ENCODE measurements at regions not wholly inside any gene's neighbourhood (a gene's known extent, or its start where the extent isn't known, plus 50 kb on each side); places are given as distances from the start of the nearest gene placed in this dataset.
"Not testable (repeated sequence)": the region's sequence is repeated elsewhere in the genome, so short reads cannot be mapped to it uniquely, and the experiment has no call there.

- DNase-seq; H3K4me3 ChIP-seq (ENCODE audit: low read depth, low read length); H3K36me3 ChIP-seq; H3K27me3 ChIP-seq; H3K4me1 ChIP-seq; H3K9me3 ChIP-seq: not testable (repeated sequence)
Observed at GRCh38 chr2:242116676-242117075, 247.1 kb downstream of the RTP5 start.

- not testable (repeated sequence) for H3K4me1 ChIP-seq; H3K27me3 ChIP-seq; DNase-seq; H3K36me3 ChIP-seq; H3K9me3 ChIP-seq; H3K4me3 ChIP-seq (ENCODE audit: low read depth, low read length)
Observed at GRCh38 chr2:242117305-242117704, 247.8 kb downstream of the RTP5 start.

GRCh38 chr2:242119682-242120081 is 250.2 kb downstream of the RTP5 start:
- H3K36me3 ChIP-seq; H3K9me3 ChIP-seq; DNase-seq; H3K4me1 ChIP-seq; H3K4me3 ChIP-seq (ENCODE audit: low read depth, low read length); H3K27me3 ChIP-seq: not testable (repeated sequence)

GRCh38 chr2:242130682-242131081 is 261.2 kb downstream of the RTP5 start:
- not testable (repeated sequence) for H3K36me3 ChIP-seq; DNase-seq; H3K4me1 ChIP-seq; H3K4me3 ChIP-seq (ENCODE audit: low read depth, low read length); H3K9me3 ChIP-seq; H3K27me3 ChIP-seq

GRCh38 chr2:242159921-242160320 is 290.4 kb downstream of the RTP5 start:
- H3K4me3 ChIP-seq (ENCODE audit: low read depth, low read length); DNase-seq; H3K36me3 ChIP-seq; H3K9me3 ChIP-seq; H3K4me1 ChIP-seq; H3K27me3 ChIP-seq: not testable (repeated sequence)

GRCh38 chr2:242165115-242165514 is 295.6 kb downstream of the RTP5 start:
- H3K9me3 ChIP-seq; H3K36me3 ChIP-seq; H3K4me1 ChIP-seq; H3K27me3 ChIP-seq; H3K4me3 ChIP-seq (ENCODE audit: low read depth, low read length); DNase-seq: not testable (repeated sequence)

- DNase-seq; H3K4me3 ChIP-seq (ENCODE audit: low read depth, low read length); H3K36me3 ChIP-seq; H3K4me1 ChIP-seq; H3K27me3 ChIP-seq; H3K9me3 ChIP-seq: not testable (repeated sequence)
Observed at GRCh38 chr2:242171290-242171689, 301.8 kb downstream of the RTP5 start.

Data from BE2C (cell line).